Liver (tissue), 3 donors: ENCODE measurements at regions not wholly inside any gene's neighbourhood (a gene's known extent, or its start where the extent isn't known, plus 50 kb on each side); places are given as distances from the start of the nearest gene placed in this dataset.

Source experiments
- EGR1 ChIP-seq, 2 donors: IDR thresholded peaks; 2 replicates each; pipeline ENCODE4 v1.6.1; 2016 to 2018; ENCODE audit warnings: antibody characterized with exemption in 2 of 2, low read depth in 2 of 2
- SP1 ChIP-seq: IDR thresholded peaks from 2 replicates; pipeline ENCODE4 v1.6.1; 2018; ENCODE audit warnings: antibody characterized with exemption, mild to moderate bottlenecking
- YY1 ChIP-seq: IDR thresholded peaks from 2 replicates; pipeline ENCODE4 v1.6.1; 2016; ENCODE audit warnings: antibody characterized with exemption, mild to moderate bottlenecking
- TF ChIP-seq, protein P1 (sequence below): fragments of 150-350 bp; IDR thresholded peaks from 2 replicates; pipeline ENCODE4 v1.5.1; 2017; ENCODE audit warnings: improper control_type of control experiment, low read depth, low read length; ENCODE audit not compliant: missing input control
- donor health status: healthy.
- donor health status: healthy.

DNA sequence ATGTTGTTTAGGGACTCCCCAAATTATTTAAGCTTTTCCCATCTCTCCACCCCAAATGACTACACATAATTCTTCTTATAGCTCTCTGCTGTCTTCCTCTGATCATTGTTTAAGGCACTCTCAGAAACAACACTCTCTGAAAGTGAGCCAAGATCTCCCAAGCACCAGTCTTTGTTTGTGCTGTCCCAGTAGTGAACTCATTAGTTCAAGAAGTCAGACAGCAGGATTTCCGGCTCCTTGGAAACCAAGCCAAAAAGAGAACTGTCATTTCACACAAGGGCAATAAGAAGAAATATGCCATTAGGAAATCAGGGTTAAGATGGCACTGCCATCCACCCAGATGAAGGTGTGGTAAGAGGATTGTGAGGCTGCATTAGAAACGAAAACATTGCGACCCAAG is 83.1 kb downstream of the FZD1 start:
- TF ChIP-seq, protein P1, sequence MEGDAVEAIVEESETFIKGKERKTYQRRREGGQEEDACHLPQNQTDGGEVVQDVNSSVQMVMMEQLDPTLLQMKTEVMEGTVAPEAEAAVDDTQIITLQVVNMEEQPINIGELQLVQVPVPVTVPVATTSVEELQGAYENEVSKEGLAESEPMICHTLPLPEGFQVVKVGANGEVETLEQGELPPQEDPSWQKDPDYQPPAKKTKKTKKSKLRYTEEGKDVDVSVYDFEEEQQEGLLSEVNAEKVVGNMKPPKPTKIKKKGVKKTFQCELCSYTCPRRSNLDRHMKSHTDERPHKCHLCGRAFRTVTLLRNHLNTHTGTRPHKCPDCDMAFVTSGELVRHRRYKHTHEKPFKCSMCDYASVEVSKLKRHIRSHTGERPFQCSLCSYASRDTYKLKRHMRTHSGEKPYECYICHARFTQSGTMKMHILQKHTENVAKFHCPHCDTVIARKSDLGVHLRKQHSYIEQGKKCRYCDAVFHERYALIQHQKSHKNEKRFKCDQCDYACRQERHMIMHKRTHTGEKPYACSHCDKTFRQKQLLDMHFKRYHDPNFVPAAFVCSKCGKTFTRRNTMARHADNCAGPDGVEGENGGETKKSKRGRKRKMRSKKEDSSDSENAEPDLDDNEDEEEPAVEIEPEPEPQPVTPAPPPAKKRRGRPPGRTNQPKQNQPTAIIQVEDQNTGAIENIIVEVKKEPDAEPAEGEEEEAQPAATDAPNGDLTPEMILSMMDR = no peak
- TF ChIP-seq YY1 (no peak), EGR1 (IDR thresholded peaks at IDR 0.05; ENCODE audit: low read depth in 2 of 2) (no peak), SP1 (peak; percentile 12)
